ENCODE measurements at regions not wholly inside any gene's neighbourhood (a gene's known extent, or its start where the extent isn't known, plus 50 kb on each side); places are given as distances from the start of the nearest gene placed in this dataset.

DNA sequence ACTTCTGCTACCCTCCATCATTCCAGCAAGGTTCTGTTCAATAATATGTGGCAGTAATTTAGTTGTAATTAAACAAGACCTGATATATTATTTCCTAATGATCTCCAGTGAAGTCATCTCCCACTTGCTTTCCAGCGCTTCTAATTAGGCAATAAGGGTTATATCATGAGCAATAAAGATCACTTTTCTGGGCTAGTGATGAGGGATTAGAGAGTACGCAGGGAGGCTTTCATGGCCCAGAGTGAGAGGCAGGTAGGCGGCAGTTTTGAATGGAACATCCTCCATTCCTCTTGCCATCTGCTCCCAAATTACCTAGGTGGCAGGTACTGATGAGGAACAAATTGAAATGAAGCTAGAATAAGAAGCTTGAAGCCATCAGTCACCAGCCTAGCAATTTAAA, 358.1 kb upstream of the SYT4 start:
- TF ChIP-seq, protein P1, sequence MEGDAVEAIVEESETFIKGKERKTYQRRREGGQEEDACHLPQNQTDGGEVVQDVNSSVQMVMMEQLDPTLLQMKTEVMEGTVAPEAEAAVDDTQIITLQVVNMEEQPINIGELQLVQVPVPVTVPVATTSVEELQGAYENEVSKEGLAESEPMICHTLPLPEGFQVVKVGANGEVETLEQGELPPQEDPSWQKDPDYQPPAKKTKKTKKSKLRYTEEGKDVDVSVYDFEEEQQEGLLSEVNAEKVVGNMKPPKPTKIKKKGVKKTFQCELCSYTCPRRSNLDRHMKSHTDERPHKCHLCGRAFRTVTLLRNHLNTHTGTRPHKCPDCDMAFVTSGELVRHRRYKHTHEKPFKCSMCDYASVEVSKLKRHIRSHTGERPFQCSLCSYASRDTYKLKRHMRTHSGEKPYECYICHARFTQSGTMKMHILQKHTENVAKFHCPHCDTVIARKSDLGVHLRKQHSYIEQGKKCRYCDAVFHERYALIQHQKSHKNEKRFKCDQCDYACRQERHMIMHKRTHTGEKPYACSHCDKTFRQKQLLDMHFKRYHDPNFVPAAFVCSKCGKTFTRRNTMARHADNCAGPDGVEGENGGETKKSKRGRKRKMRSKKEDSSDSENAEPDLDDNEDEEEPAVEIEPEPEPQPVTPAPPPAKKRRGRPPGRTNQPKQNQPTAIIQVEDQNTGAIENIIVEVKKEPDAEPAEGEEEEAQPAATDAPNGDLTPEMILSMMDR (IDR thresholded peaks at IDR 0.05), result no peak
- TF ChIP-seq POLR2A (IDR thresholded peaks at IDR 0.05), result no peak
